ENCODE measurements at regions not wholly inside any gene's neighbourhood (a gene's known extent, or its start where the extent isn't known, plus 50 kb on each side); places are given as distances from the start of the nearest gene placed in this dataset.

DNA sequence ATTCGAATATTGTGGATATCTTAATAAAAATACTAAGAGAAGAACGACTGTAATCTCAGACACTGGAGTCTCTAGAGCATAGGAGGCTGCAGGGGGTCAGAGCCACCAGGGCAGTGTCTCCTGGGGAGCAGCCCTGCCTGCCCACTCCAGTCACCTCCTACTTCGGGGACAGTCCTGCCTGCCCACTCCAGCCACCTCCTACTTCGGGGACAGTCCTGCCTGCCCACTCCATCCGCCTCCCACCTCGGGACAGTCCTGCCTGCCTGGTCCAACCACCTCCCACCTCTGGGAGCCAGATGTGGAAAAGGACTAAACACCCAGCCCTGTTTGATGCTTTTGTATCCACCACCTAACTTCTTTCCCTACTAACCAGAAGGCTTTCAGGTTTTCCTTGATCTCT is 350.1 kb upstream of the SMIM21 start:
- no peak for TF ChIP-seq POLR2AphosphoS5 (IDR thresholded peaks at IDR 0.05)
- TF ChIP-seq, protein P1, sequence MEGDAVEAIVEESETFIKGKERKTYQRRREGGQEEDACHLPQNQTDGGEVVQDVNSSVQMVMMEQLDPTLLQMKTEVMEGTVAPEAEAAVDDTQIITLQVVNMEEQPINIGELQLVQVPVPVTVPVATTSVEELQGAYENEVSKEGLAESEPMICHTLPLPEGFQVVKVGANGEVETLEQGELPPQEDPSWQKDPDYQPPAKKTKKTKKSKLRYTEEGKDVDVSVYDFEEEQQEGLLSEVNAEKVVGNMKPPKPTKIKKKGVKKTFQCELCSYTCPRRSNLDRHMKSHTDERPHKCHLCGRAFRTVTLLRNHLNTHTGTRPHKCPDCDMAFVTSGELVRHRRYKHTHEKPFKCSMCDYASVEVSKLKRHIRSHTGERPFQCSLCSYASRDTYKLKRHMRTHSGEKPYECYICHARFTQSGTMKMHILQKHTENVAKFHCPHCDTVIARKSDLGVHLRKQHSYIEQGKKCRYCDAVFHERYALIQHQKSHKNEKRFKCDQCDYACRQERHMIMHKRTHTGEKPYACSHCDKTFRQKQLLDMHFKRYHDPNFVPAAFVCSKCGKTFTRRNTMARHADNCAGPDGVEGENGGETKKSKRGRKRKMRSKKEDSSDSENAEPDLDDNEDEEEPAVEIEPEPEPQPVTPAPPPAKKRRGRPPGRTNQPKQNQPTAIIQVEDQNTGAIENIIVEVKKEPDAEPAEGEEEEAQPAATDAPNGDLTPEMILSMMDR (IDR thresholded peaks at IDR 0.05), result no peak
- TF ChIP-seq POLR2A (IDR thresholded peaks at IDR 0.05; ENCODE audit: low read depth), result no peak
- TF ChIP-seq EP300 (IDR thresholded peaks at IDR 0.05), result no peak
